K562 (cell line): ENCODE measurements at regions not wholly inside any gene's neighbourhood (a gene's known extent, or its start where the extent isn't known, plus 50 kb on each side); places are given as distances from the start of the nearest gene placed in this dataset.

Experiments used
- ATAC-seq: fragments of 200-7000 bp; cut with Tn5 transposase; 3 replicates; pipeline ENCODE4 v1.9.1; 2020; ENCODE audit warnings: moderate library complexity
- BruUV-seq: library from RNA; stranded (reverse); fragments of 400-500 nt; replicated peaks from 2 replicates; lab custom pipeline; 2021; lab: Mats Ljungman, UMichigan
- CTCF ChIA-PET: fragments of 300-600 bp; formaldehyde crosslinking; extraction: SDS; loops from one replicate; lab custom pipeline; 2021; ENCODE audit warnings: low intra/inter-chr PET ratio; lab: Yijun Ruan, JAX
- POLR2A ChIA-PET: fragments of 300-600, 350-650 bp; sonication (Branson Sonifier 250); formaldehyde crosslinking; extraction: SDS; loops from one replicate; lab custom pipeline; 2021; ENCODE audit warnings: antibody characterized with exemption, inconsistent platforms; lab: Yijun Ruan, JAX
- DNase-seq, 4 experiments: peaks; one replicate each; pipeline versions ENCODE4 v3.0.0 to v3.0.0-alpha.2; 2011 to 2018; ENCODE audit warnings: low spot score in 3 of 4, mixed read lengths in 3 of 4; ENCODE audit errors: extremely low read depth in 1 of 4
- FAIRE-seq: peaks from 2 replicates; lab custom pipeline; 2011; peaks lifted over from hg19 to GRCh38; lab: Jason Lieb, UNC
- H2AFZ ChIP-seq: 2 replicates; pipeline ENCODE4 v1.6.0; 2011; ENCODE audit warnings: low read depth, low read length, control low read depth, inconsistent platforms
- H3K27ac ChIP-seq: fragments of 200-600 bp; 3 replicates; pipeline ENCODE4 v1.8.0; 2011; ENCODE audit warnings: low read depth, mild to moderate bottlenecking, control low read depth, inconsistent platforms, low read length, moderate library complexity, mixed read lengths; ENCODE audit errors: extremely low read depth
- H3K27me3 ChIP-seq, 2 experiments: fragments of 300-600 bp in 1 of 2; 2 replicates in 1 of 2; 3 replicates in 1 of 2; pipeline versions ENCODE4 v1.6.0 to v1.8.0; 2011; ENCODE audit warnings: inconsistent platforms in 2 of 2, low read length in 2 of 2, mild to moderate bottlenecking in 1 of 2, mixed read lengths in 1 of 2, moderate library complexity in 1 of 2; ENCODE audit not compliant: control insufficient read depth in 2 of 2, insufficient read depth in 2 of 2
- H3K36me3 ChIP-seq: fragments of 300-600 bp; 3 replicates; pipeline ENCODE4 v1.8.0; 2011; ENCODE audit warnings: mild to moderate bottlenecking, low read length, inconsistent platforms; ENCODE audit not compliant: control insufficient read depth, insufficient read depth
- H3K4me1 ChIP-seq, 2 experiments: fragments of 200-600 bp in 1 of 2; replicated peaks in 1 of 2; 2 replicates in 1 of 2; 3 replicates in 1 of 2; pipeline versions ENCODE4 v1.5.1 to v1.8.0; 2011; ENCODE audit warnings: inconsistent platforms in 2 of 2, low read length in 2 of 2, mild to moderate bottlenecking in 1 of 2, mixed read lengths in 1 of 2, moderate library complexity in 1 of 2; ENCODE audit not compliant: control insufficient read depth in 2 of 2, insufficient read depth in 2 of 2
- H3K4me2 ChIP-seq: 2 replicates; pipeline ENCODE4 v1.6.1; 2011; ENCODE audit warnings: low read length, control low read depth, inconsistent platforms, mixed read lengths; ENCODE audit not compliant: insufficient read depth
- H3K4me3 ChIP-seq: fragments of 200-600 bp; sonication (generic), shearing (Covaris generic); 2 replicates; pipeline ENCODE4 v1.5.1; 2016; ENCODE audit warnings: control low read depth, inconsistent platforms
- H3K79me2 ChIP-seq: fragments of 200-600 bp; 3 replicates; pipeline ENCODE4 v1.8.0; 2011; ENCODE audit warnings: low read length, inconsistent platforms; ENCODE audit not compliant: control insufficient read depth, insufficient read depth
- H3K9ac ChIP-seq, 2 experiments: 2 replicates each; pipeline versions ENCODE4 v1.6.0 to v1.6.1; 2011; ENCODE audit warnings: low read depth in 2 of 2, low read length in 2 of 2, control low read depth in 1 of 2, inconsistent platforms in 1 of 2, mild to moderate bottlenecking in 1 of 2, mixed read lengths in 1 of 2; ENCODE audit not compliant: insufficient read depth in 1 of 2
- H3K9me1 ChIP-seq: one replicate; pipeline ENCODE4 v1.6.0; 2011; ENCODE audit warnings: inconsistent platforms, mild to moderate bottlenecking, low read length, moderate library complexity; ENCODE audit not compliant: control insufficient read depth, insufficient read depth
- H3K9me3 ChIP-seq: replicated peaks from 2 replicates; pipeline ENCODE4 v1.5.1; 2011; ENCODE audit warnings: low read depth, low read length, inconsistent platforms; ENCODE audit not compliant: control insufficient read depth, insufficient read depth
- H4K20me1 ChIP-seq: replicated peaks from 2 replicates; pipeline ENCODE4 v1.6.1; 2011; ENCODE audit warnings: low read length, inconsistent platforms, mixed read lengths; ENCODE audit not compliant: control insufficient read depth, insufficient read depth
- ARNT ChIP-seq, 2 experiments: fragments of 450-650 bp; IDR thresholded peaks; 2 replicates each; pipeline ENCODE4 v1.6.1; 2016; ENCODE audit warnings: mild to moderate bottlenecking in 1 of 2
- CSDE1 ChIP-seq, 2 experiments: fragments of 450-650 bp; IDR thresholded peaks; 2 replicates each; pipeline ENCODE4 v1.6.1; 2016; ENCODE audit warnings: mild to moderate bottlenecking in 1 of 2
- ELK3 ChIP-seq: fragments of 450-650 bp; formaldehyde crosslinking; IDR thresholded peaks from 2 replicates; pipeline ENCODE4 v1.4.0; 2020; ENCODE audit warnings: mild to moderate bottlenecking
- HDAC1 ChIP-seq, 2 experiments: fragments of 450-650 bp; IDR thresholded peaks; 2 replicates each; pipeline ENCODE4 v1.6.1; 2016 to 2017; ENCODE audit warnings: inconsistent platforms in 1 of 2, mild to moderate bottlenecking in 1 of 2, moderate library complexity in 1 of 2
- KLF1 ChIP-seq: fragments of 450-650 bp; IDR thresholded peaks from 2 replicates; pipeline ENCODE4 v1.6.1; 2016; ENCODE audit warnings: missing genetic modification characterization, missing compliant biosample characterization
- MAZ ChIP-seq, 2 experiments: fragments of 450-650 bp in 1 of 2; sonication (generic) in 1 of 2; formaldehyde crosslinking; IDR thresholded peaks in 1 of 2; conservative IDR thresholded peaks in 1 of 2; 2 replicates each; pipeline versions ENCODE4 v1.4.0 to v1.5.0; 2020; ENCODE audit warnings: mild to moderate bottlenecking in 1 of 2, missing genetic modification reagents in 1 of 2
- MLLT1 ChIP-seq, 2 experiments: fragments of 450-650 bp; IDR thresholded peaks; 2 replicates each; pipeline ENCODE4 v1.6.1; 2016
- STAG1 ChIP-seq: sonication (generic); formaldehyde crosslinking; IDR thresholded peaks from 2 replicates; pipeline ENCODE4 v1.5.0; 2020; ENCODE audit warnings: missing genetic modification reagents, borderline replicate concordance
- TCF15 ChIP-seq: fragments of 250-450 bp; sonication (Bioruptor Pico); IDR thresholded peaks from 2 replicates; pipeline ENCODE4 v1.8.0; 2022; ENCODE audit warnings: moderate library complexity, mild to moderate bottlenecking, inconsistent platforms
- ZBTB40 ChIP-seq, 2 experiments: fragments of 450-650 bp in 1 of 2; sonication (generic) in 1 of 2; formaldehyde crosslinking in 1 of 2; IDR thresholded peaks; 2 replicates each; pipeline versions ENCODE4 v1.7.1 to v1.9.0; 2016 to 2022; ENCODE audit warnings: inconsistent platforms in 1 of 2, mild to moderate bottlenecking in 1 of 2, missing genetic modification reagents in 1 of 2
- WGBS: fragments of 100-300 bp; shearing (Covaris generic); methylation state at CpG from one replicate; pipeline ENCODE4 v1.1.6; 2016; ENCODE audit warnings: low coverage, mixed read lengths; ENCODE audit not compliant: insufficient coverage; ENCODE audit errors: missing lambda C conversion rate; 5-methylcytosine and 5-hydroxymethylcytosine counted together
- in situ Hi-C: fragments of 300-500 bp; cut with MboI; formaldehyde crosslinking; loops from 4 replicates; pipeline ENCODE4 v1.15.0; 2018; ENCODE audit warnings: inconsistent platforms, mixed read lengths
- intact Hi-C: fragments of 100-400 bp; cut with micrococcal nuclease; formaldehyde crosslinking; loops from 2 replicates; pipeline ENCODE4 v1.14.2; 2022

GRCh38 chr13:62123409-62123808 is 707.8 kb upstream of the PCDH20 start:
- 0% methylated on average over 2 of the region's 2 CpGs for WGBS
- intact Hi-C loops: no loop called here
- no peak for FAIRE-seq
- Histone ChIP-seq H3K36me3 (no peaks in the 10 kb centered on the region), H3K27me3 (no peaks in the 10 kb centered on the region), H3K79me2 (no peaks in the 10 kb centered on the region), H3K4me2 (no peak overlapping the region), H3K4me1 (no peaks in the 10 kb centered on the region), H3K4me3 (no peak overlapping the region), H3K9me3 (no peaks in the 10 kb centered on the region), H2AFZ (no peak overlapping the region), H3K9me1 (no peaks in the 10 kb centered on the region), H4K20me1 (no peaks in the 10 kb centered on the region), H3K27ac (no peak overlapping the region), H3K9ac (no peak overlapping the region)
- ChIA-PET POLR2A (no interaction called here), CTCF (no interaction called here)
- no TSS peak for BruUV-seq
- in situ Hi-C loops: no loop called here
- ATAC-seq: no peak
- DNase-seq: no peak
- TF ChIP-seq ZBTB40 (IDR thresholded peaks at IDR 0.05) (no peak), ZBTB40 (CRISPR knock-in tag; IDR thresholded peaks at IDR 0.05) (no peak), ARNT (IDR thresholded peaks at IDR 0.05) (no peak), ELK3 (no peak), MAZ (CRISPR knock-in tag; conservative IDR thresholded peaks at IDR 0.05 in 1 of 2, IDR thresholded peaks at IDR 0.05 in 1 of 2) (no peak), MLLT1 (IDR thresholded peaks at IDR 0.05) (no peak), STAG1 (CRISPR knock-in tag) (no peak), TCF15 (no peak), KLF1 (no peak), CSDE1 (IDR thresholded peaks at IDR 0.05) (no peak), HDAC1 (IDR thresholded peaks at IDR 0.05) (no peak)
